Panc1 (cell line): ENCODE measurements at regions not wholly inside any gene's neighbourhood (a gene's known extent, or its start where the extent isn't known, plus 50 kb on each side); places are given as distances from the start of the nearest gene placed in this dataset.

Experiments used
- ATAC-seq: fragments of 200-7000 bp; cut with Tn5 transposase; 2 replicates; pipeline ENCODE4 v1.9.1; 2020; ENCODE audit warnings: mild to moderate bottlenecking, moderate library complexity
- BruUV-seq: library from RNA; stranded (reverse); fragments of 400-500 nt; replicated peaks from 2 replicates; lab custom pipeline; 2021; lab: Mats Ljungman, UMichigan
- CTCF ChIA-PET: fragments of 300-600 bp; sonication (Branson Sonifier 250); formaldehyde crosslinking; loops from one replicate; lab custom pipeline; 2022; ENCODE audit warnings: antibody characterized with exemption; lab: Charles Lee
- POLR2A ChIA-PET: fragments of 300-600 bp; sonication (Branson Sonifier 250); formaldehyde crosslinking; loops from one replicate; lab custom pipeline; 2022; ENCODE audit warnings: antibody characterized with exemption; lab: Charles Lee
- DNase-seq: peaks from one replicate; pipeline ENCODE4 v3.0.0-alpha.2; 2010; ENCODE audit warnings: low read depth, low spot score
- H3K27ac ChIP-seq: 2 replicates; pipeline ENCODE4 v1.5.1; 2011; ENCODE audit warnings: mild to moderate bottlenecking, low read length, inconsistent platforms
- H3K27me3 ChIP-seq: fragments of 200-500 bp; sonication (Bioruptor generic); 2 replicates; pipeline ENCODE4 v1.6.0; 2014; ENCODE audit warnings: low read length, inconsistent platforms; ENCODE audit not compliant: control insufficient read depth, insufficient read depth
- H3K36me3 ChIP-seq: fragments of 200-500 bp; sonication (Bioruptor generic); 2 replicates; pipeline ENCODE4 v1.5.1; 2014; ENCODE audit warnings: inconsistent platforms, mild to moderate bottlenecking, low read length, moderate library complexity; ENCODE audit not compliant: control insufficient read depth, insufficient read depth
- H3K4me1 ChIP-seq: 2 replicates; pipeline ENCODE4 v1.5.1; 2011; ENCODE audit warnings: inconsistent platforms, mild to moderate bottlenecking, low read length, moderate library complexity; ENCODE audit not compliant: control insufficient read depth, insufficient read depth
- H3K4me3 ChIP-seq, 2 experiments: 2 replicates each; pipeline ENCODE4 v1.5.1; 2011 to 2012; ENCODE audit warnings: low read depth in 2 of 2, low read length in 2 of 2, mild to moderate bottlenecking in 2 of 2, inconsistent platforms in 1 of 2, moderate library complexity in 1 of 2
- H3K9me3 ChIP-seq: fragments of 200-500 bp; sonication (Bioruptor generic); 2 replicates; pipeline ENCODE4 v1.5.1; 2014; ENCODE audit warnings: low read depth, mild to moderate bottlenecking, inconsistent platforms, low read length, moderate library complexity; ENCODE audit not compliant: control insufficient read depth, insufficient read depth
- POLR2AphosphoS5 ChIP-seq: IDR thresholded peaks from 2 replicates; pipeline ENCODE4 v1.6.1; 2012; ENCODE audit warnings: mild to moderate bottlenecking, low read depth, low read length, moderate library complexity
- REST ChIP-seq, 2 experiments: IDR thresholded peaks; 2 replicates each; pipeline ENCODE4 v1.6.1; 2011 to 2012; ENCODE audit warnings: low read depth in 2 of 2, control low read depth in 1 of 2, low read length in 1 of 2, mild to moderate bottlenecking in 1 of 2, moderate library complexity in 1 of 2; ENCODE audit not compliant: insufficient read depth in 1 of 2
- SIN3A ChIP-seq: IDR thresholded peaks from 2 replicates; pipeline ENCODE4 v1.6.1; 2012; ENCODE audit warnings: low read depth, mild to moderate bottlenecking, low read length, moderate library complexity, borderline replicate concordance; ENCODE audit not compliant: insufficient read depth
- TCF7L2 ChIP-seq: IDR thresholded peaks from 2 replicates; pipeline ENCODE4 v1.6.1; 2011; ENCODE audit warnings: mild to moderate bottlenecking, low read depth, low read length, inconsistent platforms
- in situ Hi-C: cut with HindIII; loops from 2 replicates; pipeline ENCODE4 v1.10.0; 2016; ENCODE audit warnings: low sequenced_read_pairs, low pct_unique_long_range_greater_than_20kb
- intact Hi-C: fragments of 100-400 bp; cut with micrococcal nuclease; formaldehyde crosslinking; loops from one replicate; pipeline ENCODE4 v1.10.0; 2022; ENCODE audit not compliant: unreplicated experiment
- TF ChIP-seq, protein P1 (sequence below): fragments of 450-650 bp; IDR thresholded peaks from 2 replicates; pipeline ENCODE4 v1.5.1; 2017; ENCODE audit warnings: mild to moderate bottlenecking

GRCh38 chr4:125985856-125986255 lies 671.1 kb downstream of the FAT4 start:
- Histone ChIP-seq H3K27me3 (no peaks in the 10 kb centered on the region), H3K4me1 (no peaks in the 10 kb centered on the region), H3K4me3 (no peak overlapping the region), H3K36me3 (no peaks in the 10 kb centered on the region), H3K9me3 (no peaks in the 10 kb centered on the region), H3K27ac (no peak overlapping the region)
- in situ Hi-C loops = no loop called here
- ATAC-seq (no peak), DNase-seq (no peak)
- ChIA-PET CTCF (no interaction called here), POLR2A (no interaction called here)
- intact Hi-C loops = no loop called here
- BruUV-seq = no TSS peak
- no peak for TF ChIP-seq POLR2AphosphoS5
- no peak for TF ChIP-seq REST (IDR thresholded peaks at IDR 0.05; ENCODE audit: insufficient read depth in 1 of 2, low read depth in 2 of 2, low read length in 1 of 2)
- no peak for TF ChIP-seq TCF7L2
- TF ChIP-seq SIN3A = no peak
- TF ChIP-seq, protein P1, sequence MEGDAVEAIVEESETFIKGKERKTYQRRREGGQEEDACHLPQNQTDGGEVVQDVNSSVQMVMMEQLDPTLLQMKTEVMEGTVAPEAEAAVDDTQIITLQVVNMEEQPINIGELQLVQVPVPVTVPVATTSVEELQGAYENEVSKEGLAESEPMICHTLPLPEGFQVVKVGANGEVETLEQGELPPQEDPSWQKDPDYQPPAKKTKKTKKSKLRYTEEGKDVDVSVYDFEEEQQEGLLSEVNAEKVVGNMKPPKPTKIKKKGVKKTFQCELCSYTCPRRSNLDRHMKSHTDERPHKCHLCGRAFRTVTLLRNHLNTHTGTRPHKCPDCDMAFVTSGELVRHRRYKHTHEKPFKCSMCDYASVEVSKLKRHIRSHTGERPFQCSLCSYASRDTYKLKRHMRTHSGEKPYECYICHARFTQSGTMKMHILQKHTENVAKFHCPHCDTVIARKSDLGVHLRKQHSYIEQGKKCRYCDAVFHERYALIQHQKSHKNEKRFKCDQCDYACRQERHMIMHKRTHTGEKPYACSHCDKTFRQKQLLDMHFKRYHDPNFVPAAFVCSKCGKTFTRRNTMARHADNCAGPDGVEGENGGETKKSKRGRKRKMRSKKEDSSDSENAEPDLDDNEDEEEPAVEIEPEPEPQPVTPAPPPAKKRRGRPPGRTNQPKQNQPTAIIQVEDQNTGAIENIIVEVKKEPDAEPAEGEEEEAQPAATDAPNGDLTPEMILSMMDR = no peak

- POLR2A ChIA-PET = no interaction called here
- Histone ChIP-seq H3K4me3 (no peak overlapping the region), H3K27me3 (no peaks in the 10 kb centered on the region), H3K4me1 (no peaks in the 10 kb centered on the region), H3K9me3 (no peaks in the 10 kb centered on the region), H3K27ac (no peak overlapping the region), H3K36me3 (no peaks in the 10 kb centered on the region)
- DNase-seq (no peak), ATAC-seq (no peak)
- BruUV-seq = no TSS peak
- in situ Hi-C loops (no loop called here), intact Hi-C loops (no loop called here)
- no peak for TF ChIP-seq REST (IDR thresholded peaks at IDR 0.05; ENCODE audit: insufficient read depth in 1 of 2, low read depth in 2 of 2, low read length in 1 of 2)
- TF ChIP-seq POLR2AphosphoS5 = no peak
- no peak for TF ChIP-seq TCF7L2
- TF ChIP-seq SIN3A = no peak
- TF ChIP-seq, protein P1 = no peak
- CTCF ChIA-PET = no interaction called here
Measured at GRCh38 chr4:125986307-125986706, 671.6 kb downstream of the FAT4 start.
